Loucy (cell line): ENCODE measurements at regions not wholly inside any gene's neighbourhood (a gene's known extent, or its start where the extent isn't known, plus 50 kb on each side); places are given as distances from the start of the nearest gene placed in this dataset.

ENCODE experiments used
- EZH2phosphoT487 ChIP-seq: fragments of 200-600 bp; IDR thresholded peaks from 2 replicates; pipeline ENCODE4 v1.6.1; 2018; ENCODE audit warnings: antibody characterized with exemption, mild to moderate bottlenecking, moderate library complexity, borderline replicate concordance
- TF ChIP-seq, protein P1 (sequence below): fragments of 200-600 bp; sonication (generic); conservative IDR thresholded peaks from 2 replicates; pipeline ENCODE4 v1.5.1; 2014; ENCODE audit warnings: mild to moderate bottlenecking, antibody characterized with exemption, low read length

DNA sequence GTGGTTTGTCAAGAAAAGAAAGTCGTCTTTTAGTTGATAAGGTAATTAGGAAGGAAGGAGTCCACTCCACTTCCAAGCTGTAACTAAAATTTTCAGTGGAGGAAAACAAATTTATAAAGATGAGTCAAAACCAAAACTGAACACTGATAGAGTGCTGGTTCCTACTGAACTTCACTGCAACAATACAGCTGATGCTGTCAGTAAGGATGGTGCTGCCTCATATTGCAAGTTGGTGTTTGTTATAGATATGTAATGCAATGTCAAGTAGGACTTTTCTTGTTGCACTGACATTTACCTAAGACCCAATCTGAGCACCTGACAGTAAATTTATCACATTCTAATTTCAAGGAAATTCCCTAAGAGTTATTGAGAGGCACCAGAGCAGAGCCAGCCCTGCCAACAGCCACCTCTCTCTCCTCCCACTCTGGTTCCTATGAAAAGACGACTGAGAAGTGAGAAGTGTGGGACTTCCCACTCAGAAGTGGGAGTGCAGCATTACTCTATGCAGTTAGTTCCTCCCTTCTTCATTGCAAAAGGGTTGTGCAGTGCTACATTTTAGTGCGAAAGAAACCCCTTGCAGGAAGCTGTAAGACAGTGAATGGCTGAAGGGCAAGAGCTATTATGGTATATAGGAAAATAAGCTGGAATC lies 350.8 kb downstream of the NFIB start:
- TF ChIP-seq, protein P1, sequence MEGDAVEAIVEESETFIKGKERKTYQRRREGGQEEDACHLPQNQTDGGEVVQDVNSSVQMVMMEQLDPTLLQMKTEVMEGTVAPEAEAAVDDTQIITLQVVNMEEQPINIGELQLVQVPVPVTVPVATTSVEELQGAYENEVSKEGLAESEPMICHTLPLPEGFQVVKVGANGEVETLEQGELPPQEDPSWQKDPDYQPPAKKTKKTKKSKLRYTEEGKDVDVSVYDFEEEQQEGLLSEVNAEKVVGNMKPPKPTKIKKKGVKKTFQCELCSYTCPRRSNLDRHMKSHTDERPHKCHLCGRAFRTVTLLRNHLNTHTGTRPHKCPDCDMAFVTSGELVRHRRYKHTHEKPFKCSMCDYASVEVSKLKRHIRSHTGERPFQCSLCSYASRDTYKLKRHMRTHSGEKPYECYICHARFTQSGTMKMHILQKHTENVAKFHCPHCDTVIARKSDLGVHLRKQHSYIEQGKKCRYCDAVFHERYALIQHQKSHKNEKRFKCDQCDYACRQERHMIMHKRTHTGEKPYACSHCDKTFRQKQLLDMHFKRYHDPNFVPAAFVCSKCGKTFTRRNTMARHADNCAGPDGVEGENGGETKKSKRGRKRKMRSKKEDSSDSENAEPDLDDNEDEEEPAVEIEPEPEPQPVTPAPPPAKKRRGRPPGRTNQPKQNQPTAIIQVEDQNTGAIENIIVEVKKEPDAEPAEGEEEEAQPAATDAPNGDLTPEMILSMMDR: no peak
- no peak for TF ChIP-seq EZH2phosphoT487
